HG02642 (cell line): ENCODE measurements at regions not wholly inside any gene's neighbourhood (a gene's known extent, or its start where the extent isn't known, plus 50 kb on each side); places are given as distances from the start of the nearest gene placed in this dataset.

Source experiments
- ATAC-seq: cut with Tn5 transposase; IDR thresholded peaks from one replicate; pipeline ENCODE4 v1.9.1; 2021; ENCODE audit warnings: mild to moderate bottlenecking; ENCODE audit not compliant: unreplicated experiment, poor library complexity

DNA sequence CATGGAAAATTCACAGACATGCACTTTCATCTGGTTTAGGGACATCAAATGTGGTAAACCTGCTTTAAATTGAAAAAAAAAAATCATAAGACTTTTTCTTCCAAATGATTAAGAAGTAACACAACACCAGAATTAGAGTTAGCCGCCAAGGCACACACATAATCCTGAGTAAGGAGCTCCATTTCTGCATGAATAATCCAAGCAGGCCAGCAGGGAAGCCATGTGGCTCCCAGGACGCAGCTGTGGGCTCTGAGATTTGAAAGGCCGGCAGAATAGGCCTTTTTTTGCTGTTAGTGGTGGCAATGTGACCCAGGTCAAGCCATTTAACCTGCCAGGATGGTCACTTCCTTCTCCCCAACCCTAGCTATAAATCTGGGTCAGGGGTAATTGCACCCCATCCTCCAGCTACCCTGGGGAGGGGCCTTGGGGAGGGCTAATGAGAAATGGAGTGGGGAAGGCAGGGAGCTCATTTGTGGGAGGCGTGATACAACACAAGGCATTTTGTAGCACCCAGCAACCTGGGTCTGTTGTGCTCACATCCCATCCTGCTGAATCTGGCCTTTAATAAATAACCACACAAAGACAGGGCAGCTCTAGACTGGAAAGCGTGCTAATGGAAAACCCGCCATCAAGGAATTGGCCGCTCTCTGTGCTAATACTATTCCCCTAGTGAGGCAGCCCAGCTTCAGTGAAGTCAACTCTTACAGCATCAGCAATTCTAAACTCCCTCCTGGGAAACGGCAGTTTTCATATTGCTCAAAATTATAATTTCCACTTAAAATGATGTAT, 178.5 kb downstream of the RHOU start:
- ATAC-seq: no peak

DNA sequence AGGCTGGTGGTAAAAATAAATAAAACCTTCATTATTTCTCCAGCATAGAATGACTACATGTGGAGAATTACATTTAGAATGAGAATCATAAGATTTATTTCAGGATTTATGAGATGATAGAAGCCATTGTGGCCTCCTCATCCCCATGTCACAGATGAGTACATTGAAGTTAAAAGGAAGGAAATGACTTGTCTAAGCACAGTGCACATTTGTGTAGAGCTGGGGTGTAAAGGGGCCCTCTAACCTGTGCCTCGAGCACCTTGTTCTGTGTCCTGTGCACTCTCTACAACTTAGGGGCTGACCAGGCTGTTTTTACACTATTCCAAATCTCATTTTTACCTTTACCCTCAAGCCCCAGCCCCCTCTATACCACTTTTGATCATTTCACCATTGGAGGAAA, 179.4 kb downstream of the RHOU start:
- no peak for ATAC-seq

DNA sequence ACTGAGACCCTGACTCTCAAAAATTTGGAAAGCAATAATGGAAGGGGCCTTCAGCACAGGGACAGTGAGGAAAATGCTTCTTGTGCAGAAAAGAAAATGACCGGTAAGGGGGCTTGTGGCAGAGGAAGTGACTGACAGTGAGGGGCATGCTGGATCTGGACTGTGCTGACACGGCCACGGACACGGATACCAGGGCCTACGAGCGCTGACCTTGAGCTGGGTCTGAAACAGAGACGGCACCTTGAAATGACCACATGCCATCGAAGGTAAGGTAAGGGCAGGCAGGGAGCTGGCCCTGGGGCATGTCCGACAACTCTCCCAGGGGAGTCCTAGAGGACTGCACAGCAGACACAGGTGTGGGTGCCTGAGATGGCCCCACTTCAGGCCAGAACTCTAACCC, 182.1 kb downstream of the RHOU start:
- ATAC-seq: no peak

DNA sequence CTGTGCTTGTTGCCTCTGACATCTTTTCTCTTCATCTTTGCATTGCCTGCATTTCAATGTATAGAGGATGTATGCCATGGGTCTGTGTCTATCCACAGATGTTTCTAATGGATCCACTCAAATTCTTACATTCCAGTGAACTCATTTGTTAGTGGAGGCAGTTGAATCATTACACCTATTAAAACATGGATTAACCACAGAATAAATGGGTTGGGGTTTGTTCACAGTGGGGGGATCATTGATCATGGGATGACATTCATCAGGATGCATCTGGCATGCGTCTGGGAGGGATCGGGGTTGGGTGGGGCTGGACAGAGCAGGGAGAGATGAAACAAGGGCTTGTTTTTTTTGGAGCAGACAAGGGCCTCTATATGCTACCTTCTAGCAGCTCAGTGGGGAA, 182.5 kb downstream of the RHOU start:
- ATAC-seq: no peak

DNA sequence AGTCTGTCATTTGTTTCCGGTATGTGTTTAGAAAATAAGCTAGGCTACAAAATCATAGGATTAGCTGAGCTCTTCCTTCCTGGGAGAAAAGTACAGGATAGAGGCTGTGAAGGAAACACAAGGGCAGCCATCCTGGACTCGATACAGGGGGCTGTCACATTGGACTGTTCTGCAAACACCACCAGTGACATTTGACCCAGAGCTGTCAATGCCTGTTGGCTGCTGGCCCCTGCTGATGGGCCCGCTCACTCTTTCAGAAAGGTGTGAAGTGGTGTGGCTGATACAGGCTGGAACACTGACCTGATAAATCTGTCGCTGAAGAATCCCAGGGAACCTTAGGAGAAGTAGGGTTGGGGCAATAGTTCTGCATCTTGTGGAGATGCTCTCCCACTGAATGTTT, 183.1 kb downstream of the RHOU start:
- no peak for ATAC-seq

DNA sequence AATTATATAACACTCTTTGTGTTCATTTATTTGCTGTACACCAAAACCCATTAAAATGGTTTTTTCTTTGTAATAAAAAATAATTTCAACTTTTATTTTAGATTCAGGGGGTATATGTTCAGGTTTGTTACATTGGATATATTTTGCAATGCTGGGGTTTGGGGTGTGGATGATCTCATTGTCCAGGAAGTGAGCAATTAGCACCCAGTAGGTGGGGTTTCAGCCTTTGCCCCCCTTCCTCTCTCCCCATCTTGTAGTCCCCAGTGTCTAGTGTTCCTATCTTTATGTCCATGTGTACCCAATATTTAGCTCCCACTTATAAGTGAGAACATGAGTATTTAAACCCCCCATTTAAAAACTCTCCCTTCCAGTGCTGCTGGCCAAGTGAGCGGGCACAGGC, 184.6 kb downstream of the RHOU start:
- ATAC-seq: no peak

DNA sequence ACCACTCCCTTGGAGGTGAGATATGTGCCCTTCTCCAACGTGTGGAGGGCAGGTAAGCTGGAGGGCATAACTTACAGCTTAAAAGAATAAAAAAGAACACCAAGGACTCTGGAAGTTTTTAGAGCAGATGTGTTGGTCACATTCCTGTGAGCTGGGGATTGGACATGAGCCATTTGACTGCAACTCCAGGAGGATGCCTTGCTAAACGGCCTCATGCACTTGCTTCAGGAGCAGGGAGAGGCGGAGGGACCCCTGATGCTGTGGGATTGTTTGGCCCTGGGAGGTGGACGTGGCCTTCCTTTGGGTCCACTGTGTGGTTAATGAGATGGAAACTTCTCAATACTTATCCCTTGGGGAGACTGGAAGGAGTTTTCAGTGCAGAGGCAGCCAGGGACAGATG, 185.6 kb downstream of the RHOU start:
- no peak for ATAC-seq

DNA sequence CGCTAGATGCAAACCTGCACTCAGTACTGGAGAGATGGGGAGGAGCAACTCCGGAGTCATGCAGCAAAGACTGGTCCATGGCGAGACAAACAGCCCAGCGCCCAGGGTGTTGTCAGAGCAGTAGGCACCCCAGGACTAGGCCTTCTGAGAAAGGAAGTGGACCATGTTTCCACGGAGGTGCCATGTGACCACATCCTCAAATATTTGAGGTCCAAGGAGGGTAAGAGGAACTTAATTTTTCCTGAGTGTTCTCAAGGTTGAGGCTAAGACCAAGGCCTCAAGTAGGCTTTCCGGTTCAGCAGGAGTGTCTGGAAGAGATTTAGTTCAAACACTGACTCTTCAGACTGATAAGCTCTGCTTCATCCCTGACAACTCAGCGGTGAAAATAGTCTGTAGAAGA, 186.2 kb downstream of the RHOU start:
- ATAC-seq: no peak

DNA sequence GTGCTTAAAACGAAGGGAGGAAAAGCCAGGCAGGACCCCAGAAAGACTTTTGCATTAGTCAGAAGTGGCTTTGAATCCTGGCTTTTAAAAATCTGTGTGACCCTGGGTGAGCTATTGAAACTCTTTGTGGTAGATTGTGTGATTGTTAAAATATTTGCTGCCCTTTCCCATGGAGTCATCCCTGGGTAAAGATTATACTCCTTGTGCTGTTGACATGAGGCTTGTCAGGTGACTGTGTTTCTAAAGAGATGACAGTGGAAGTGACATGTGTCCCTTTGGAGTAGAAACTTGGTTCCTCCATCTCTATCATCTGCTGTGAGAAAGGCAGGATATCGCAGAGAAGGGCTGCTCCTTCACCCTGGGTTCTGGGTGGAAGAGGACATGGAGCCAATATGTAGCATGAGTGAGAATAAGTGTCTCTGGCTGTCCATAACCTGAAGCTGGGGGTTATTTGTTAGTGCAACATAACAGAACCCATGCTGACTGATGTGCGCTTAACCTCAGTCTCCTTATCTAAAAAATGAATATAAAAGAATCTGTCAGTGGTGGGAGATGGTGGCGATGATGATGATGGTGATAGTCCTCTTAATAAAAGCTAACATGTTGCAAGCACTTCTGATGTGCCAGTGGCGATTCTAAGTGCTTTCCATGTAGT, 187.6 kb downstream of the RHOU start:
- ATAC-seq: no peak

DNA sequence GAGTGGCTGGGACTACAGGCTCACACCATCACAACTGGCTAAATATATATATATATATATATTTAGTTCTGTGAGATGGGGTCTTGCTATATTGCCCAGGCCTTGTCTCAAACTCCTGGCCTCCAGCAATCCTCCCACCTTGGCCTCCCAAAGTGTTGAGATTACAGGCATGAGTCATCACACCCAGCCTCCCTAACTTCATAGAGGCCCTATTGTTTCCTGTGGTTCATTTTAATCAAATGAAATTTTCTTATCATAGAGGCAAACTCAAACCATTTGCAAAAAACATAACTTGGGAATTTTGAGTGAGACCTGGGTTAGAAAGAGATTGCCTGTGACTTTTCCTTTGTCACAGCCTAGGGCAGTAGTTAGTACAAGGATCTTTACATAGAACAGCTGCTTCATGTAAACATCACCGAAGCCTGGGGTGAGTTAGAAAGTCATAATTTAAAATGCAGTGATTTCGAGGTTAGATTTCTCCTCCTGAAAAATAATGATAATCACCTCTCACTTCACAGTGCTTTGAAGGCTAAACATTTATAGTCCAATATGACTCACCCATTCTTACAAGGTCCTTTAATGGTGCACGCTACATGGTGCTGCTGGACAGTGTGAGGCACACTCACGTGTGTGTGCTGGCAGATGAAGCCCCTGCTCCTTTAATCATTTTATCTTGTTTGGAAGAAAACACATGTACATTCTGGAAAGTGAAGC, 188.9 kb downstream of the RHOU start:
- ATAC-seq: no peak

DNA sequence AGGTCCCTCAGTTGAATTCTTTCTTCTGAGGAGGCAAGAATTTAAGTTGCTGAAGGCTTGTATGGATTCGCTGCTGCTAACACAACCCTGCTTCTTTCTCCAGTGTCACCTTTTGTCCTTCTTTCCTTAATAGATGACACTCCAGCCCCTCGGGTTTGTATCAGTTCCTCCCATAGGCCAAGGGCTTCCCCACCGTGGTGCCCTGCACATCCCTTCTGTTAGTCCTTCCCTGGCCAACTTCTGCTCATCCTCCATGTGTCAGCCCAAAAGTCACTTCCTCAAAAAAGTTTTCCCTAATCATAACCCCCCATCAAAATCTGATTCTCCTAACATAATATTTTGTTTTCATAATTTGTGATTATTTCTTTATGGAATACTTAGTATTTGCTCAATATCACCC, 190.4 kb downstream of the RHOU start:
- ATAC-seq: no peak

DNA sequence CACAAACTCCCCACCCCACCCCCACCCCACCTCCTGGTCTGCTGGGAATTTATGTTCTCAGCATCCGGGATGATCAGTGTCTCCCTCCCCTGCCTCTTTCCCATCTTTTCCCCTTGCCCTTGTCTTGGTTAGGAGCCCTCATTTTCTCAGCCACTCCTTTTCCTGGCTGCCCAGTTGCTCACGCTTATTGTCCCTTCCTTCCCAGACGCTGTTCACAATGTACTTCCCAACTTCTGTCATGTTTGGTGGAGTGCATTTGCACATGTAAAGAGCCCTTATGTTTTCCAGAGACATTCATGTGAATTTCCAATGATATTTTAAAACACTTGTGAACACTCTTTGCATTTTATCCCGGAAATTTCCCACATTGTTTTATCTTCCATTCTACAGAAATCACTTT, 192.1 kb downstream of the RHOU start:
- ATAC-seq: no peak

DNA sequence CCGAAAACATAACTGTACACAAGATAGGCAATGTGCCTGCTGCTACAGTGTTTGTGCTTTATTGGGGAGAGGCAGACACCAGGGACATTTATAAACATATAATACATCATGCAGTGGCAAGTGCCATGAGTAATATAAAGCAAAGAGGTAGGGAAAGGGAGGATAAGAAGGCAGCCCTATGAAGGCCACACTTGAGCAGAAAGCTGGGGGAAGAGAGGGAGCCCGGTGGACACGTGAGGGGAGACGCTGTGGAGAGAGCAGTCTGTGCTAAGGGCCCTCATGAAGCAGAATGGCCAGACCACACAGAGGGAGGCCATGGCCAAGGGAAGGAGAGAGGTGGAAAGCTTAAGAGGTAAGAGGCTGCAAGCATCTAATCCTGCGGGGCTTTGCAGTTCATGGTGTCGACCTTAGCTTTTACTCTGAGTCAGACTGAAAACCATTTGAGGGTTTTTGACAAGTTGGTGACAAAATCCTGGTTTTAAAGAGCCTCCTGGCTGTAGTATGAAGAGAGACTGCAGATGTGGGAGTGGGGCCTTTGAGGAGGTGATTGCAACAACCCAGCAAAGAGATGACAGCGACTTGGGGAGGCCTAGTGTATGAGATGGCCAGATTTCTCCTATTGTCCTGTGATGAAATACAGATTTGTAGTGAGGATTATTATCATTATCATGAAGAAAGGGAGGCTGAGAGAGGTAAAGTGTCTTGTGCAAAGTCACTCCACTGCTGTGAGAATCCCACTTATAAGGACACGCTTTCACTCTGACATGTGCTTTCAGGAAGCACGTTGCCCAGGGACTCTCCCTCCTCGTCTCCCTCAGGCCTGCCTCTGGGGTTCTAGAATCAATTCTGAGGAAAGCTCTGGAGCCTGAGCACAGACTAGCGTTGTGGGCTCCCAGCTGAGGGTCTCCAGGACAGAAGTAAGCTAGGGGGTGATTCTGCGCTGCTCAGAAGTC, 192.9 kb downstream of the RHOU start:
- ATAC-seq: no peak

DNA sequence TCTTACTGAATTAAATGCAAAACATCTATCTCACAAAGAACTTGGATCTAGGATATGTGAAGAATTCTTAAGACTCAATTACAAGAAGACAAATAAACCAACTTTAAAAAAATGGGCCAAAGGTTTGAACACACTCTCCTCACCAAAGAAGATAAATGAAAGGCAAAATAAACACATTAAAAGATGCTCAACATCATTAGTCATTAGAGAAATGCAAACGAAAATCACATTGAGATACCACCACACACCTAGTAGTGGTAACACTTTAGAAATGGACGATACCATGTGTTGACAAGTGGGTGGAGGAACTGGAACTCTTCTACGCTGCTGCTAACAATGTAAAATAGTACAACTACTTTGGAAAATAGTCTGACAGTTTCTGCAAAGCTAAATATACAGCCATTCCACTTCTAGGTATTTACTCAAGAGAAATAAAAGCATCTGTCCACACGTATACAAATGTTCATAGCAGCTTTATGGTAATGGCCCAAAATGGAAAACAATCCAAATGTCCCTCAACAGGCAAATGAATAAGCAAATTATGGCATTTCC, 194.3 kb downstream of the RHOU start:
- ATAC-seq: no peak

DNA sequence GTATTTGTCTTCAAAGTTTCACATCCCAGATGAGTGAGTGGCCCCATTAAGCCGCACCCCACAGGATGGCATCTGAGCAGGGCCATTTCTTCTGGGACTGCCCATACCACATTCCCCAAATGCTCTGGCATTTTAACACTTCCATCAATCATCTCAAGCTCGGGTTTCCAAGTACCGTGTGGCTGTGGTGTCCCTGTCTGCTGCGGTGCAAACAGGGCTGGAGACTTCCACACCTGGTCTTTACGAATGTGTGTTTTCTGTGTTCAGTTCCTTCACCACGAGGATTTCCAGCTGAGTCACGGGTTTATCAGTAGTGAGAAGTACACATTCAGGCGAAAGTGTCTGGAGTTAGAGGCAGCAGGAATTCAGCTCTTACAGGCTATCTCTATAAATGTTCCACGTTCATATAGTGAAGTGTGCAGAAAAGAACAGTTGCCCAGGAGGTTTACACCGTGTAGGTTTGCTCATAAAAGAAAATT, 195.2 kb downstream of the RHOU start:
- ATAC-seq: no peak

DNA sequence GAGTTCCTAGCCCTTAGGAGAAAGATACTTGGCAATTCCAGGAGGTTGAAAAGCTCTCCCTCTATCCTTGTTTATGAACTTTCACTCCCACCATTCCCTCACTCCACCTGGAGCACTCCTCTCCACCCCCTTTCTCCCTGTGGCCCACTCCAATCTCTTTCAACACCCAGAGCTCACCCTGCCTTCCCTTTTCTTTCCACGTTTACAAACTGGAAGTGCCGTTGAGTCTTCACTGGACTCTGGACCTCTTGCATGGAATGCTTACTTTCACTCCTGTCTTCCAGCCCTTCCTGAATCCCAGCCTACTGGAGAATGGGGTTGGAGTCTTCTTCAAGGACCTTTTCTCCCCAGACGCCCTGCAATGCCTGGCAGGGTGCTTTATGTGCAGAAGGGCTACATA, 198.5 kb downstream of the RHOU start:
- no peak for ATAC-seq

DNA sequence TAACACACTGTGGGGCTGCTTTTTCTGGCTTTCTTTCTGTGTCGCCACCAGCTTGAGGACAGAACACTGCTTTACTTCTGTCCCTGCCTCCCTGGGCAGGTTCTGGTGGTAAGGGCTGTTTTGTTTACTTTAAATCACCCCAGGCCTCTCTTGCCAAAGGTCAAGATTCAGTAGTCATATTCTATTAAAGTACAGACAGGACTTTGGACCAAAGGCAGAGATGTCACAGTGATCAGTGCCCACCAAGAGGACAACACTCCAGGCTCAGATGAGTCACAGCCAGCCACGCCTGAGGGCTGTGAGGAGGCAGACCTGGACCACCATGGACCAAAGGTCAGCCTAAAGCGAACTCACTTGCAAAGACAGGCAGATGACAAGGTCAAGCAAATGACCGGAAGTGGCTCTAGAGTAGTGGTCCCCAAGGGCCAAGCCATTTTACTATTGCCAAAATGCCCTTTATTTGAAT, 200.0 kb downstream of the RHOU start:
- no peak for ATAC-seq

DNA sequence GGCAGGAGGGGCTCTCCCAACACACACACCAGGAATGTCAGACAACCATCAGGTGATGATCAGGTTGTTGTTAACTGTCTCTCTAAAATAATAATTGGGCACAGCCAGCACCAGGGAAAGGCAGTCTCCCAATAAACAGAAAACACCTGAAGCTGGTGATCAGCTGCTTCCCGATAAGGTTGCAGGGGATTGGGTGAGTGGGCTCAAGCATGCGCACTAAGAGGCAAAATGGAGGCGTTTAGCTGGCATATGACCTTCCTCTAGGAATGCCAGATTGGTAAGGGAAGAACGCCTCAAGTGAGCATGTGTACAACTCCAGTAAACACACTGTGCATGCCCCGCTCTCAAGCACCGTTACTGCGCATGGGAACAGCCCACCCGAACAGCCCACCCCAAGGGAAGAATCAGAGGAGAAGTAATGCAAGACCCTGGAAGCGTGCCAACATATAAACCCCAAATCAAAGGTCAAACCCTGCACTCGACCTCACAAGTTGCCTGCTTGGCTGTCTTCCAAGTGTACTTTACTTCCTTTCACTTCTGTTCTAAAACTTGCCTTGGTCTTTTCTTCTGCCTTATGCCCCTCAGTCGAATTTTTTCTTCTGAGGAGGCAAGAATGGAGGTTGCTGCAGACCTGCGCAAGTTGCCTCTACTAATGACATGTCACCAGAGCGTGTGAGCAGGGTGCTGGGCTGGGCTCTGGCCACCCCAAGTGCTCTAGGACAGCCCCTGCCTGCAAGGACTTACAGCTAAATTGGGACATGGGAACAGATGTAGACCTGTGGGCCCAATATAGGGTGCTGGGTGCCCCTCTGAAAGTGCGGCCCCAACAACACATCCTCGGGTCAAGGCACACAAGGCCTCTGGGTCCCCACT, 200.8 kb downstream of the RHOU start:
- no peak for ATAC-seq

DNA sequence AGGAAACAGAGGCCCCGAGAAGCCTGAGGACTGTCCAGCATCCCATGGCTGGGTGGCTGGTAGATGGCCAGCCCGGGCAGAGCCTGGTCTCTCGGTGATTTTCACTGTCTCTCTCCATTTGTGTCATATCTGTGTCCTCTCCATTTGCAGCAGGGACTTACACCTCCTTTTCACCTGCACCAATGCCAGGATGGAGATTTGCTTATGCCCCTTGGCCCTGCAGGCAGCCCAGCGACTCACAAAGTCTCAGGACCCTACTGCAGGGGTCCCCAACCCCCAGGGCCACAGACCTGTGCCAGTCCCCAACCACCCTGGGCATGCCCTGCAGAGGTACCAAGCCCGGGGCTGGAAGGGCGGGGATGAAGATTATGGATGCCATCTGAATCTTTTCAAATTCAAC, 201.6 kb downstream of the RHOU start:
- no peak for ATAC-seq
